GM23248 (cell line): ENCODE measurements at regions not wholly inside any gene's neighbourhood (a gene's known extent, or its start where the extent isn't known, plus 50 kb on each side); places are given as distances from the start of the nearest gene placed in this dataset.
"Not testable (repeated sequence)": the region's sequence is repeated elsewhere in the genome, so short reads cannot be mapped to it uniquely, and the experiment has no call there.

Experiments
- DNase-seq: peaks from one replicate; pipeline ENCODE4 v3.0.0-alpha.2; 2015
- H2AFZ ChIP-seq: fragments of 200-600 bp; sonication (generic); 2 replicates; pipeline ENCODE4 v1.6.1; 2016; ENCODE audit warnings: antibody characterized with exemption
- H3F3A ChIP-seq: fragments of 200-600 bp; sonication (generic); 2 replicates; pipeline ENCODE4 v1.6.1; 2016; ENCODE audit warnings: mild to moderate bottlenecking, antibody characterized with exemption, mixed run types; ENCODE audit not compliant: insufficient read depth
- H3K27ac ChIP-seq: fragments of 200-600 bp; sonication (generic); 2 replicates; pipeline ENCODE4 v1.5.1; 2016; ENCODE audit warnings: mild to moderate bottlenecking
- H3K27me3 ChIP-seq: fragments of 200-600 bp; sonication (generic); replicated peaks from 2 replicates; pipeline ENCODE4 v1.6.1; 2016; ENCODE audit warnings: mild to moderate bottlenecking; ENCODE audit not compliant: insufficient read depth
- H3K36me3 ChIP-seq: fragments of 200-600 bp; sonication (generic); 2 replicates; pipeline ENCODE4 v1.6.1; 2016; ENCODE audit warnings: low read depth, mild to moderate bottlenecking
- H3K4me1 ChIP-seq: fragments of 200-600 bp; sonication (generic); 2 replicates; pipeline ENCODE4 v1.6.1; 2016; ENCODE audit warnings: mild to moderate bottlenecking; ENCODE audit not compliant: insufficient read depth
- H3K4me2 ChIP-seq: fragments of 200-600 bp; sonication (generic); one replicate; pipeline ENCODE4 v1.6.1; 2016; ENCODE audit warnings: mild to moderate bottlenecking; ENCODE audit not compliant: unreplicated experiment
- H3K4me3 ChIP-seq: fragments of 200-600 bp; sonication (generic); 2 replicates; pipeline ENCODE4 v1.5.1; 2016; ENCODE audit warnings: mild to moderate bottlenecking
- H3K79me2 ChIP-seq: fragments of 200-600 bp; sonication (generic); 2 replicates; pipeline ENCODE4 v1.6.1; 2016; ENCODE audit warnings: mild to moderate bottlenecking; ENCODE audit not compliant: insufficient read depth
- H3K9ac ChIP-seq: fragments of 200-600 bp; sonication (generic); 2 replicates; pipeline ENCODE4 v1.6.1; 2016; ENCODE audit warnings: mild to moderate bottlenecking
- H3K9me2 ChIP-seq: fragments of 200-600 bp; sonication (generic); 2 replicates; pipeline ENCODE4 v1.6.1; 2016; ENCODE audit warnings: mixed run types, mild to moderate bottlenecking, moderate library complexity; ENCODE audit not compliant: insufficient read depth
- H3K9me3 ChIP-seq: fragments of 200-600 bp; sonication (generic); one replicate; pipeline ENCODE4 v1.6.1; 2017; ENCODE audit warnings: low read depth
- H4K20me1 ChIP-seq: fragments of 200-600 bp; sonication (generic); 2 replicates; pipeline ENCODE4 v1.6.0; 2016; ENCODE audit not compliant: insufficient read depth
- EZH2 ChIP-seq: fragments of 200-600 bp; sonication (generic); IDR thresholded peaks from 2 replicates; pipeline ENCODE4 v1.6.1; 2018; ENCODE audit warnings: antibody characterized with exemption, mild to moderate bottlenecking; ENCODE audit not compliant: insufficient read depth, poor library complexity, severe bottlenecking
- EZH2phosphoT487 ChIP-seq: fragments of 200-600 bp; sonication (generic); IDR thresholded peaks from 2 replicates; pipeline ENCODE4 v1.6.1; 2018; ENCODE audit warnings: antibody characterized with exemption, moderate library complexity, mild to moderate bottlenecking, low read depth; ENCODE audit not compliant: insufficient read depth
- WGBS, 2 experiments: methylation state at CpG; one replicate each; pipeline ENCODE4 v1.1.6; 2015 to 2017; ENCODE audit warnings: low lambda C conversion rate in 2 of 2, low coverage in 1 of 2; ENCODE audit errors: missing lambda C conversion rate in 2 of 2; 5-methylcytosine and 5-hydroxymethylcytosine counted together
- in situ Hi-C: fragments of 300-500 bp; cut with MboI; formaldehyde crosslinking; loops from 2 replicates; pipeline ENCODE4 v1.15.0; 2020

DNA sequence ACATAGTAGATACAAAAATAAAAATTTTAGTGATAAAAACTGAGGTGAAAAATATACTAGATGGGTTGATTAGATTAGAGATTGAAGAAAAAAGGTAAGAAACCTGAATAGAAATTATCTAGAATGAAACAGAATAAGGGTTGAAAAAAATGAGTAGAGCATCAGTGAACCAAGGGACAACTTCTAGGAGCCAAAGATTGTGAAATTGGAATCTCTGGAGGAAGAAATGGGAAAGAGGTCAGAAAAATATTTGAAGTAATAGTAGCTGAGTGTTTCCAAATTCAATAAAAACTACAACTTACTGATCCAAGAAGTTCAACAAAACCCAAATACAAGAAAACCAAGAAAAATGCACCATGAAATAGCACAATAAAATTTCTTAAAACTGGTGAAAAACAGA is 116.6 kb upstream of the STARD4 start:
- no peaks in the 10 kb centered on the region for H3K9me3 ChIP-seq
- no peaks in the 10 kb centered on the region for H3K79me2 ChIP-seq
- H3K36me3 ChIP-seq = no peaks in the 10 kb centered on the region
- TF ChIP-seq EZH2 (no peak), EZH2phosphoT487 (no peak)
- no peak overlapping the region for H2AFZ ChIP-seq
- no peak overlapping the region for H3K4me2 ChIP-seq
- H3K9ac ChIP-seq = no peak overlapping the region
- no peak overlapping the region for H3K4me3 ChIP-seq
- no peaks in the 10 kb centered on the region for H4K20me1 ChIP-seq
- no peaks in the 10 kb centered on the region for H3F3A ChIP-seq
- no peak overlapping the region for H3K27ac ChIP-seq
- in situ Hi-C loops = no loop called here
- H3K9me2 ChIP-seq = no peaks in the 10 kb centered on the region
- peak; percentile 56 for DNase-seq
- peaks cover 18% of the 10 kb centered on the region for H3K4me1 ChIP-seq
- H3K27me3 ChIP-seq = no peaks in the 10 kb centered on the region

DNA sequence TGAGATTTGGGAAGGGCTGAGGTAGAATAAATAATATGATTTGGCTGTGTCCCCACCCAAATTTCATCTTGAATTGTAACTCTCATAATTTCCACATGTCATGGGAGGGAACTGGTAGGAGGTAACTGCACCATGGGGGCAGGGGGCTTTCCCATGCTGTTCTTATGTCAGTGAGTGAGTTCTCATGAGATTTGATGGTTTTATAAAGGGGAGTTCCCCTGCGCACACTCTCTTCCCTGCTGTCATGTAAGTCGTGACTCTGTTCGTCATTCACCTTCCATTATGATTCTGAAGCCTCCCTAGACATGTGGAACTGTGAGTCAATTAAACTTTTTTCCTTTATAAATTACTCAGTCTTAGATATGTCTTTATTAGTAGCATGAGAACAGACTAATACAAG is 115.5 kb upstream of the STARD4 start:
- no peaks in the 10 kb centered on the region for H3K9me3 ChIP-seq
- no peak overlapping the region for H3K4me3 ChIP-seq
- peaks cover 18% of the 10 kb centered on the region for H3K4me1 ChIP-seq
- H3K27me3 ChIP-seq = no peaks in the 10 kb centered on the region
- TF ChIP-seq EZH2phosphoT487 (no peak), EZH2 (no peak)
- H3K9me2 ChIP-seq = no peaks in the 10 kb centered on the region
- H3K4me2 ChIP-seq = no peak overlapping the region
- no peaks in the 10 kb centered on the region for H3K79me2 ChIP-seq
- no peaks in the 10 kb centered on the region for H4K20me1 ChIP-seq
- no peaks in the 10 kb centered on the region for H3F3A ChIP-seq
- H3K27ac ChIP-seq = no peak overlapping the region
- no peak for DNase-seq
- in situ Hi-C loops = no loop called here
- H3K9ac ChIP-seq = no peak overlapping the region
- H2AFZ ChIP-seq = no peak overlapping the region
- 98 to 99% methylated on average over 3 of the region's 3 CpGs for WGBS, 2 experiments
- no peaks in the 10 kb centered on the region for H3K36me3 ChIP-seq

DNA sequence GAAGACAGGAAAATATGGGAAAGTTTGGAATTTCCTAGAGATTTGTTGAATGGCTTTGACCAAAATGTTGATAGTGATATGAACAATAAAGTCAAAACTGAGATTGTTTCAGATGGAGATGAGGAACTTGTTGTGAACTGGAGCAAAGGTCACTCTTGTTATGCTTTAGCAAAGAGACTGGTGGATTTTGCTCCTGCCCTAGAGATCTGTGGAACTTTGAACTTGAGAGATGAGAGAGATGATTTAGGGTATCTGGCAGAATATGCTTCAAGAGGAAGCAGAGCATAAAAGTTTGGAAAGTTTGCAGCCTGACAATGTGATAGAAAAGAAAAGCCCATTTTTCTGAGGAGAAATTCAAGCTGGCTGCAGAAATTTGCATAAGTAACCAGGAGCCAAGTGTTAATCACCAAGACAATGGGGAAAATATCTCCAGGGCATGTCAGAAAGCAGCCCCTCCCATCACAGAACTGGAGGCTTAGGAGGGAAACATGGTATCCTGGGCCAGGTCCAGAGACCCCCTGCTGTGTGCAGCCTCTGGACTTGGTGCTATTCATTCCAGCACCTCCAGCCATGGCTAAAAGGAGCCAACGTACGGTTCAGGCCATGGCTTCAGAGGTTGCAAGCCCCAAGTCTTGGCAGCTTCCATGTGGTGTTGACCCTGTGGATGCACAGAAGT is 114.3 kb upstream of the STARD4 start:
- H3K4me1 ChIP-seq = peaks cover 18% of the 10 kb centered on the region
- H3K36me3 ChIP-seq = no peaks in the 10 kb centered on the region
- H3K27me3 ChIP-seq = no peaks in the 10 kb centered on the region
- no peak overlapping the region for H2AFZ ChIP-seq
- in situ Hi-C loops = no loop called here
- DNase-seq = no peak
- no peaks in the 10 kb centered on the region for H3K9me3 ChIP-seq
- H3K4me3 ChIP-seq = no peak overlapping the region
- H3K9me2 ChIP-seq = no peaks in the 10 kb centered on the region
- H4K20me1 ChIP-seq = no peaks in the 10 kb centered on the region
- no peak overlapping the region for H3K27ac ChIP-seq
- no peak overlapping the region for H3K4me2 ChIP-seq
- no peaks in the 10 kb centered on the region for H3K79me2 ChIP-seq
- WGBS, 2 experiments = 50 to 58% methylated on average over 2 of the region's 2 CpGs
- no peaks in the 10 kb centered on the region for H3F3A ChIP-seq
- no peak for TF ChIP-seq EZH2phosphoT487
- TF ChIP-seq EZH2 = no peak
- H3K9ac ChIP-seq = no peak overlapping the region

DNA sequence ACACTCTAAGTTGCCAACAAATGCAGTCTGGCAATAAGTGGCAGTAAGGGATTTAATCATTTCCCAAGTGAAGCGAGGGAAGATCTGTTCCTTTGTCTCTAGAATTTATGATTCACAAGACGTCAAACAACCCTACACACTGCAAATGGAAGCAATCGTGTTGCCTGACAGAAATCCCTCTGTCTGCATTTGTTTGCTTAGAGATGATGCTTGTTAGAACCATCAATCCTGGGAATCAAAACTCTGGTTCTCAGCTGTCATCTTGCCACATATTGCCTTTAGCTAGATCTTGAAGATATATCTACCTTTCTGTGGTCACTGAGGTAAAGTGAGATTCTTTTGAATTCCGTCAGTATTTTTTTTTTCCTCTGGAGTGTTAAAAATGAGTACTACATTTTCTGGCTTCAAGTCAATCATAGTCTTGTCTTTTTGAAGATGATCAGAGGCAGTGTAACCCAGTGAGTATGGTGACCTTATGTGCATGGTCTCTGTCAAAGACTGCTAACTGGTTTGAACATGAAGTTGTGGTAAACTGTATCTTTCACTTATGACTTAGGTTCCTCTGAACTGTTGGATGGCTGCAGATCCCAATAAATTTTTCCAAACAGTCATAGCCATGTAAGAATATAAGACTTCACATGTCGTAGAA is 106.4 kb upstream of the STARD4 start:
- 80% methylated on average over 5 of the region's 5 CpGs for WGBS, 2 experiments
- H3K79me2 ChIP-seq = no peaks in the 10 kb centered on the region
- H3F3A ChIP-seq = no peaks in the 10 kb centered on the region
- H3K4me3 ChIP-seq = no peak overlapping the region
- H3K4me1 ChIP-seq = no peaks in the 10 kb centered on the region
- H3K9ac ChIP-seq = no peak overlapping the region
- TF ChIP-seq EZH2 = no peak
- no peak for TF ChIP-seq EZH2phosphoT487
- H3K9me3 ChIP-seq = no peaks in the 10 kb centered on the region
- no peaks in the 10 kb centered on the region for H3K9me2 ChIP-seq
- H3K36me3 ChIP-seq = no peaks in the 10 kb centered on the region
- no peak overlapping the region for H3K27ac ChIP-seq
- no peak for DNase-seq
- in situ Hi-C loops = no loop called here
- H3K4me2 ChIP-seq = no peak overlapping the region
- no peaks in the 10 kb centered on the region for H4K20me1 ChIP-seq
- H3K27me3 ChIP-seq = no peaks in the 10 kb centered on the region
- no peak overlapping the region for H2AFZ ChIP-seq

DNA sequence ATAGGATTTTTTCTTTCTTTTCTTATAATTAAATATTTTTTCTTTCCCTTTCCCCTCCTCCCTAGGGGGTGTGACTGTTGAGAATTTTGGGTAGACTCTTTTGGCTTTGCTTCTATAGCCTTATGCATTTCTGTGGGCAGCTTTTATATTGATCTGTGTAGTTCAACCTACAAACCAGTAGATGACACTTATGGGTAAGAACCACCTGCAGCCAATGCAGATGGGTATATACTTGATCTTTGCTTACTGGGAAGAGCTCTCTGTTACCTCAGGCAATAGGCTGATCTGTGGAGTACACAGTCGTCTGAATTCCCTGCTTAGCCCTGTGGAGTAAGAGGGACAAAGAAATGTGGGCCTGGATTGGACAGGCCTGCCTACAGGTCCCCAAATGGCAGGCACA is 102.7 kb upstream of the STARD4 start:
- Histone ChIP-seq H3K9me3 (no peaks in the 10 kb centered on the region), H3K9ac (no peak overlapping the region), H3K79me2 (no peaks in the 10 kb centered on the region), H3K4me3 (no peak overlapping the region), H4K20me1 (no peaks in the 10 kb centered on the region), H3K4me2 (no peak overlapping the region), H3K27me3 (no peaks in the 10 kb centered on the region), H3F3A (no peaks in the 10 kb centered on the region), H2AFZ (no peak overlapping the region), H3K27ac (no peak overlapping the region), H3K36me3 (no peaks in the 10 kb centered on the region), H3K4me1 (no peaks in the 10 kb centered on the region), H3K9me2 (no peaks in the 10 kb centered on the region)
- WGBS, 2 experiments = 64 to 78% methylated on average over 1 of the region's 1 CpG
- TF ChIP-seq EZH2phosphoT487 (no peak), EZH2 (no peak)
- in situ Hi-C loops = no loop called here
- no peak for DNase-seq

DNA sequence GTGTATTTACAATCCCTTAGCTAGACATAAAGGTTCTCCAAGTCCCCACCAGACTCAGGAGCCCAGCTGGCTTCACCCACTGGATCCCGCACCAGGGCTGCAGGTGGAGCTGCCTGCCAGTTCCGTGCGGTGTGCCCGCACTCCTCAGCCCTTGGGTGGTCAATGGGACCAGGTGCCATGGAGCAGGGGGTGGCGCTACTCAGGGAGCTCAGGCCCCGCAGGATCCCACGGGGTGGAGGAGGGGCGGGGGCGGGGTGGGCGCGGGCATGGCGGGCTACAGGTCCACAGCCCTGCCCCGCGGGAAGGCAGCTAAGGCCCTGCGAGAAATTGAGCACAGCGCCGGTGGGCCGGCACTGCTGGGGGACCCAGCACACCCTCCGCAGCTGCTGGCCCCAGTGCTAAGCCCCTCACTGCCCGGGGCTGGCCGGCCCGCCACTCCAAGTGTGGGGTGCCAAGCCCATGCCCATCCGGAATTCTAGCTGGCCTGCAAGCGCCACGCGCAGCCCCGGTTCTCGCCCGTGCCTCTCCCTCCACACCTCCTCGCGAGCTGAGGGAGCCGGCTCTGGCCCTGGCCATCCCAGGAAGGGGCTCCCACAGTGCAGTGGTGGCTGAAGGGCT is 99.8 kb upstream of the STARD4 start:
- H3K27me3 ChIP-seq, H4K20me1 ChIP-seq, H3K9me3 ChIP-seq, H3K27ac ChIP-seq, H3K4me2 ChIP-seq, H3K9me2 ChIP-seq, in situ Hi-C loops, H3K36me3 ChIP-seq, H2AFZ ChIP-seq, DNase-seq, H3K79me2 ChIP-seq, H3K9ac ChIP-seq, H3K4me3 ChIP-seq, H3K4me1 ChIP-seq, H3F3A ChIP-seq: not testable (repeated sequence)
- 92 to 96% methylated on average over 12 to 32 of the region's 32 CpGs for WGBS, 2 experiments
